NCI-H146 treated with DMSO at 0.1 percent for 48 hours (cell line): ENCODE measurements at regions not wholly inside any gene's neighbourhood (a gene's known extent, or its start where the extent isn't known, plus 50 kb on each side); places are given as distances from the start of the nearest gene placed in this dataset.
"Not testable (repeated sequence)": the region's sequence is repeated elsewhere in the genome, so short reads cannot be mapped to it uniquely, and the experiment has no call there.

Experiments used
- DNase-seq: peaks from one replicate; lab custom pipeline; 2025; ENCODE audit not compliant: unreplicated experiment; lab: John Stamatoyannopoulos, UW

GRCh38 chr20:48492015-48492714 lies 335.6 kb downstream of the PREX1 start:
- DNase-seq, result no peak

GRCh38 chr20:48490961-48491831 lies 336.6 kb downstream of the PREX1 start:
- no peak for DNase-seq

GRCh38 chr20:48490341-48490740 lies 337.5 kb downstream of the PREX1 start:
- DNase-seq, result not testable (repeated sequence)

DNA sequence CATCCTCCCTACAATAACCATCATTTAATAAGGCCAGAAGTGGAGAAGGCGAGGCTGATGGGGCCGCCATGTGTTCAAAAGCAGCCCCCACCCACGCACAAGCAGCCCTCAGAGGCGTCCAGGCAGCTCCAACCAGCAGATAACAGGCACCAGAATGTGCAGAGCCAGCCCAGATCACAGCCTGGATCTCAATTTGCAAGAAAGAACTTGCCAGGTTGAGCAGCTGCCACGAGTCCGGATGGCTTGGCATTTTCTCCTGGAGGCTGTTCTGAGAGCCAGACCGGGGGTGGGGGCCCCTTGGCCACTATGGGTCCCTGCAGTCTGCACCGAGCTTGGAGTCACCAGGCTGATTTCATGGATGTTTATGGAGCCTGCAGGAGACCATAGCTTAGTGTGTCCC lies 338.1 kb downstream of the PREX1 start:
- no peak for DNase-seq

- DNase-seq, result no peak
Measured at GRCh38 chr20:48489046-48489463, 338.7 kb downstream of the PREX1 start.

- not testable (repeated sequence) for DNase-seq
Measured at GRCh38 chr20:48488334-48489034, 339.3 kb downstream of the PREX1 start.

DNA sequence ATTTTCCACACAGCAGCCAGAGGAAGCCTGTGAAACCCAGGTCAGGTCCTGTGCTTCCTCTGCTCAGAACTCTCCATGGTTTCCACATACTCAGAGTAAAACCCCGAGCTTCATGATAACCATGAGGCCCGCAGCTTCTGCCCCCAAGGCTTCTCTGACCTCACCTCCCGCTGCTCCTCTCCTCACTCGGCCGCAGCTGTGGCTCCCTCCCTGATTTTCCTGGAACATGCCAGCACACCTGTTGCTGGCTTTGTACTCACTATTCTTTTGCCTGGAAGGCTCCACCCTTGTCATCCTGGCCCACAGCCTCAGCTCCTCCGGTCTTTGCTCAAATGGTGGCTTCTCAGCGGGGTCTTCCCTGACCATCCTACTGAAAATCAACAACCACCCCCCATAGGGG lies 341.7 kb downstream of the PREX1 start:
- DNase-seq, result no peak

DNA sequence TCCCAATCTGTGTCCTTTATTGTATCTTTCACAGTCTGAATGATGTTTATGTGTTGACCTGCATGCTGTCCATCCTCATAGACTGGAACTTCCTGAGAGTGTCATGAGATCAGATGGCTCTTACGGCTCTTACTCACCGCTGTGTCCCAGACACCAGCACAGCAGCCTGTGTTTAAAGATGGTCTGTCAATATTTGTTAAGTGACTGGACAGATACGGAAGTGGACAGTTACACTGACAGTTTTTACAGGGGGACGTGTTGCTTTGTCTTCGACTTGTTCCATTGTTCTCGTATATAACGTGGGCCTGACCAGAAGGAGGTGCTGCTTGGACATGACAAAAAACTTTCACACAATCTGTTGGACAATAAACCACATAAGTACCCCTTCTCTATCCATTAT lies 342.6 kb downstream of the PREX1 start:
- peak; percentile 15 for DNase-seq

DNA sequence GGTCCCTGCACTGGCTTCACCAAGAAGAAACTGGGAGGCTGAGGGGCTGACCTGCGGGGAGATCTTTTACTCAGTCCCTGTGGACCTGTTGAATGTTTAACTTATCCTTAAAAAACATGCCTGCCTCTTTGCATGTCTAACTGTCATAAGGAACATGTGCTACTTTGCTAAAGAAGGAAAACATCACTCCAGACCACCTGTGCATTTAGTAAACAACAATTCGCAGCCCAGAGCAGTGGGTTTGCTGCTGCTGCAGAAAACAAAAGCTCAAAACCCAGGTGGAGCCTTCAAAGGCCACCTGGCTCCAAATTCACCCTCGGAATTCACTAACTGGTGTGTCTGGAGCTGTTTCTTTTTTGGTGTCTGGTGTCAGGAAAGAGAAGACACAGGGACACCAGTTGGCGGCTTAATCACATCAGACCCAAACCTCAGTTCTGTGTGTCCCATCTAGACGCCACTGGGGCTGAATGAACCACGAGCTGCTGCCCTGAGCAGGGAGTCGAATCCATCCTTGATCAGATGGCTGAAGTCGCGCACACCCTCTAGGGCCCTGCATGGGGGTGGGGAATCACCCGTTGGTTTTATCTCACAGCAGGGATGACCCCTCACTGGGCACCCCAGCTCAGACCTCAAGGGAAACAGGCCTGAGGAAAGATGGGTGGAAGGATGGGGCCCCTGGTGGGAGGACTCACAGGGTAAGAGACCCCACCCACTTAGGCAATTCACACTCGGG lies 344.3 kb downstream of the PREX1 start:
- DNase-seq, result no peak

- DNase-seq, result no peak
Measured at GRCh38 chr20:48482790-48483189, 345.0 kb downstream of the PREX1 start.

GRCh38 chr20:48480216-48480772 lies 347.5 kb downstream of the PREX1 start:
- no peak for DNase-seq

GRCh38 chr20:48478806-48479585 lies 348.8 kb downstream of the PREX1 start:
- DNase-seq, result no peak

DNA sequence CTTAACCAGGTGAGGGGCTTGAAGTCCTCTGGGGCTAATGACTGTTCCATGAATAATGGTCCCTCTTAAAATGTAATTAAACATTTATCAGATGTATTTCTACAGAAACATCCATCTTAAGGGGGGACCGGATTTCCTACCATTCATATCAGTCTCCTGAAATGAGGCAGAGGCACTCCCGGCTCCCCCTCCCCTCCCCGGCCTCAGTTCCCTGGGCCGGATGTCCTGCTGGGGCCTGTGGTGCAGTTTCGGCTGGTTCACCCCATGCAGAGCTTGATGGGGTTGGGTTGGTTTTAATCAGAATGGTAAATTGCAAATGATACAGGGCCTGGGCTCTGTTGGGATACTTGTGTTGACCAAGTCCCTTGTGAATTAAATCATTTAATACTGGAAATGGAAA lies 349.4 kb downstream of the PREX1 start:
- no peak for DNase-seq

DNA sequence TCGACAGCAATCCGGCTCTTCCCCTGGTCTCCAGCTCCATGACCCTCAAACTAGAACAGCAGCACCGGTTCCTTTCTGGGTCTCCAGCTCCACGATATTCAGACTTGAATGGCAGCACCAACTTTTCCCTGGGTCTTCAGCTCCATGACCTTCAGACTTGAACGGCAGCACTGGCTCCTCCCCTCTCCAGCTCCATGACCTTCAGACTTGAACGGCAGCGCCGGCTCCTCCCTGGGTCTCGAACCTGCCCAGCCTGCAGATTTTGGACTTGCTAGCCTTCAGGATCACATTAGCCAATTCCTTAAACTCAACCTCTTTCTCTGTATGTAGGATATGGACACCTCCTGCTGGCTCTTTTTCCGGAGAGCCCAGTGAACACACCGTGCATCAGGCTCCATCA lies 350.9 kb downstream of the PREX1 start:
- no peak for DNase-seq

DNA sequence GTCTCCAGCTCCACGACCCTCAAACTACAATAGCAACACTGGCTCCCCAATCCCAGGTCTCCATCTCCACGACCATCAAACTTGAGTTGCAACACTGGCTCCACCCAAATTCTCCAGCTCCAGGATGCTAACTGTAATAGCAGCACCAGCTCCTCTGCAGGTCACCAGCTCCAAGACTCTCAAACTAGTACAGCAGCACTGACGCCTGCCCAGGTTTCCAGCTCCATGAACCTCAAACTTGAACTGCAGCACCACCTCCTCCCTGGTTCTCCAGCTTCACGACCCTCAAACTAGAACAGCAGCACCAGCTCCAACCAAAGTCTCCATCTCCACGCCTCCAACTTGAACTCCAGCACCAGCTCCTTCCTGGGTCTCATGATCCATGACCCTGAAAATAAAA lies 353.8 kb downstream of the PREX1 start:
- no peak for DNase-seq

DNA sequence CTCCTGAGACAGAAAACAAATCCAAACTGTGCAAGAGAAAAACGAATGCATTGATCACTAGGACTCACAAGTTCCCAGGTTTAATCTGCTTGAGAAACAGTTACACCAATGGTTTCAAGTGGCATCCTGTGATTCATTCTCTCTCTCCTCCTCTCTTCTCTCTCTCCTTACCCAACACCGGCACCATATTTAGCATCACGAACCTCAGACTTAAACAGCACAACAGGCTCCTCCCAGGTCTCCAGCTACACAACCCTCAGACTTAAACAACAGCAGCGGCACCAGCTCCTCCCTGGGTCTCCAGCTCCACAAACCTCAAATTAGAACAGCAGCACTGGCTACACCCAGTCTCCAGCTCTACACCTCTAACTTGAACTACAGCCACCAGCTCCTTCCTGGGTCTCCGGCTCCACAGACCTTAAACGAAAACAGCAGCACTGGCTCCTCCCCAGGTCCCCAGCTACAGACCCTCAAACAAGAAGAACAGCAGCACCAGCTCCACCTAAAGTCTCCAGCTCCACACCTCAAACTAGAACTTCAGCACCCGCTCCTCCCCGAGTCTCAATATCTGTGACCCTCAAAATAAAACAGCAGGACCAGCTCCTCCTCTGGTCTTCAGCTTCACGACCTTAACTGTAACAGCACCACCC lies 355.9 kb downstream of the PREX1 start:
- no peak for DNase-seq

GRCh38 chr20:48471176-48471575 lies 356.6 kb downstream of the PREX1 start:
- no peak for DNase-seq

GRCh38 chr20:48470141-48470540 lies 357.7 kb downstream of the PREX1 start:
- no peak for DNase-seq

DNA sequence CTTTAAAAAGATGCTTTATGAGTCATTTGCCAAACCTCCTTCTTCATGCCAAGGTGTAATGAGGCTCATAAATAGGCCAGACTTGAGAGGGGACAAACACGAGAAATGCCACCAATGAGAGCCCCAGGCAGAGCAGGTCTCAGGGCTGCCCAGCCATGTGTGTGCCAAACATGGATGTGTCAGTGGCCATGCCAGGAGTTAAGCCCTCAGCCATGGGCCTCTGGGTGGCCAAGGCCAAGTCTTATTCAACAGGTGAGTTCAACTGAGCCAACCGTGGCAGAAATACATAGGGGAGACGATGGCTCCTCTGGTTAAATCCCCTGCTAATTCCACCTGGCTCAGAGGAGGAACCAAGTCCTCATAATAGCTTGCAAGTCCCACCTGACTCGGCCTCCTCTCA lies 358.8 kb downstream of the PREX1 start:
- no peak for DNase-seq

- no peak for DNase-seq
Measured at GRCh38 chr20:48468571-48468970, 359.2 kb downstream of the PREX1 start.
